ENCODE measurements at regions not wholly inside any gene's neighbourhood (a gene's known extent, or its start where the extent isn't known, plus 50 kb on each side); places are given as distances from the start of the nearest gene placed in this dataset.
A peak's percentile ranks its signal among the peaks of the same experiment; 100 is the strongest.
"Not testable (repeated sequence)": the region's sequence is repeated elsewhere in the genome, so short reads cannot be mapped to it uniquely, and the experiment has no call there.

DNA sequence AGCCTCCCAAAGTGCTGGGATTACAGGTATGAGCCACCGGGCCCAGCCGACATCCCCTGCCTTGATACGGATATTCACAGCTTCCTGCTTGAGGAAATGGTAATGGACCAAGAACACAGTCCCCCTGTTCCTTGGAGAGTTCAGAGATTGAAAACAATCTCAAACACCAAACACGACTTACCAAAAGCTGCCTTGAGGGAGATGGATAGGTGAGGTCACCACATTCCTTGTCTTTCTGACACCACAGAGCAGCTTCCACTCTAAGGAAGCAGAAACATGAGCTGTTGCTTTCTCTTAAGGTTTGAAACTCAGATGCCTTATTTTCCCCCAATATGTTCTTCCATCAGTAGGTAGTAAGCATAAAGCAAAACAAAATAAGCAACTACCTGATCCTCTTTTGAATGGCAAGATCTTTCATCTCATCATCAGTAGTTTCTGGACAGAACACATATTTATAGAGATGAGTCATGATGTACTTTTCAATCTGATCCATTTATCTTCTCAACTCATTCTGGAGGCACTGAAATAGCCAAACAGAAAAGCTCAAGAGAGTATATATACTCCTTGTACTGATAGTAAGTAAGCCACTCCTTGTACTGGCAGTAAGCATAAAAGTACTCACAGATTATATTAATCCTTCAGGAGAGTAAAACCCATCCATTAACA is 199.1 kb upstream of the KCTD7 start:
- TF ChIP-seq, protein P1, sequence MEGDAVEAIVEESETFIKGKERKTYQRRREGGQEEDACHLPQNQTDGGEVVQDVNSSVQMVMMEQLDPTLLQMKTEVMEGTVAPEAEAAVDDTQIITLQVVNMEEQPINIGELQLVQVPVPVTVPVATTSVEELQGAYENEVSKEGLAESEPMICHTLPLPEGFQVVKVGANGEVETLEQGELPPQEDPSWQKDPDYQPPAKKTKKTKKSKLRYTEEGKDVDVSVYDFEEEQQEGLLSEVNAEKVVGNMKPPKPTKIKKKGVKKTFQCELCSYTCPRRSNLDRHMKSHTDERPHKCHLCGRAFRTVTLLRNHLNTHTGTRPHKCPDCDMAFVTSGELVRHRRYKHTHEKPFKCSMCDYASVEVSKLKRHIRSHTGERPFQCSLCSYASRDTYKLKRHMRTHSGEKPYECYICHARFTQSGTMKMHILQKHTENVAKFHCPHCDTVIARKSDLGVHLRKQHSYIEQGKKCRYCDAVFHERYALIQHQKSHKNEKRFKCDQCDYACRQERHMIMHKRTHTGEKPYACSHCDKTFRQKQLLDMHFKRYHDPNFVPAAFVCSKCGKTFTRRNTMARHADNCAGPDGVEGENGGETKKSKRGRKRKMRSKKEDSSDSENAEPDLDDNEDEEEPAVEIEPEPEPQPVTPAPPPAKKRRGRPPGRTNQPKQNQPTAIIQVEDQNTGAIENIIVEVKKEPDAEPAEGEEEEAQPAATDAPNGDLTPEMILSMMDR (IDR thresholded peaks at IDR 0.05) = no peak
- no peak for TF ChIP-seq POLR2A (IDR thresholded peaks at IDR 0.05)
- Histone ChIP-seq H3K4me3 (no peak overlapping the region), H3K36me3 (no peaks in the 10 kb centered on the region), H3K27me3 (no peaks in the 10 kb centered on the region), H3K9me3 (no peaks in the 10 kb centered on the region), H3K4me1 (no peaks in the 10 kb centered on the region), H3K27ac (no peak overlapping the region)
- DNase-seq (no peak), ATAC-seq (peak in 2 of 4 donors; percentile 19 to 65)
- intact Hi-C loops (cut with DNase I) = no loop called here
- 90% methylated on average over 3 of the region's 4 CpGs for WGBS (ENCODE audit: insufficient coverage, low coverage, low lambda C conversion rate, missing lambda C conversion rate)

DNA sequence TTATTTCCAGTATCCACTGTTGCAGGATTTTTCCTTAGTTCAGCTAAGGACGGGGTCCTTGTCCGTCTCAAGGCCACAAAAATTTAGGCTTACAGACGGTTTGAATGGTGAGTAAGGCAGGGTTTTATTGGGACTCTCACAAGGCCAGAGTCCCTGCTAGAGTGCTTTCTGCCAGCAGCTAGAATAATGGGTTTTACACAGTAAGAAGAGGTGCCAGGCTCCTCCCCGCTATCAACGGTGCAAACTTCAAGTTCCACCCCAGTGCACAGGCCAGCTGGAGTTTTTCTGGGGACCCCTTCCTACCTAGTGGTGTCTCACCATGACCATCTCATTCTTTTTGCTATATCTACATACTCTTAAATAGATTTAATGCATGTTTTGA is 198.5 kb upstream of the KCTD7 start:
- H3K4me3 ChIP-seq = no peak overlapping the region
- TF ChIP-seq, protein P1 (IDR thresholded peaks at IDR 0.05) = no peak
- TF ChIP-seq POLR2A (IDR thresholded peaks at IDR 0.05) = no peak
- intact Hi-C loops (cut with DNase I) = no loop called here
- H3K4me1 ChIP-seq = no peaks in the 10 kb centered on the region
- no peaks in the 10 kb centered on the region for H3K9me3 ChIP-seq
- ATAC-seq (peak; percentile 24 to 80 (median 61)), DNase-seq (peak in 1 of 3 donors; percentile 54)
- H3K27me3 ChIP-seq = no peaks in the 10 kb centered on the region
- no peak overlapping the region for H3K27ac ChIP-seq
- WGBS (ENCODE audit: insufficient coverage, low coverage, low lambda C conversion rate, missing lambda C conversion rate) = 85% methylated on average over 5 of the region's 5 CpGs
- no peaks in the 10 kb centered on the region for H3K36me3 ChIP-seq

DNA sequence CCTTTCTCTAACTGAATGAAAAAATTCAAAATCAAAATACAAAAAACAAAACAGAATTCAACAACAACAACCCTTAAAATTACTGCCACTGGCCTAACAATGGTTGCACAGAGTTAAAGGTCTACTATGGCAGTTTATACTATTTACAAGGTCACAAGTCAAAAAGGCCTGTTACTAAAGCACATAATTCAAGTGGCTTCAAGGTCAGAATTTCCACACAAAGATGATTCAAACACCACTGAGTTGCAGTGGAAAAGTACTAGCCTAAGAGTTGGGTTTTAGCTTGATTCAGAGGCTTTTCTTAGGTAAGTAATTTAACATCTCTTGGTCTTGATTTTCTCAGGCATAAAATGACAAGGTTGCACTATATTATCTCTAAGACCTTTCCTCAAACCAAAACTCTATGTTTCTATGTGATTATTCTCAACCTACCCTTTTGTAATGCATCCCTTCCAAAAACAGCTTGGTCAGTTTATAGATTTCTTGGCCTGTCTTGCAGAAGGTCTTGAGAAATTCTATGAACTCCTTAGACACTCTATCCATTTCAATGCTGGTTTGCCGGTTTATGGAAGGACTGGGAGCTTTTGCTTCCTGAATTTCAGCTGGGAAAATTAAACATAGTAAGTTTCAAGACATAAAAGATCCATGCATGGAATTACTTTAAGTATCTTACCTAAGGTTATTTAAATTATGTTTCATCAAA is 189.8 kb upstream of the KCTD7 start:
- WGBS (ENCODE audit: insufficient coverage, low coverage, low lambda C conversion rate, missing lambda C conversion rate) = 30% methylated on average over 1 of the region's 1 CpG
- H3K36me3 ChIP-seq; DNase-seq; H3K9me3 ChIP-seq; intact Hi-C loops (cut with DNase I); H3K27me3 ChIP-seq: not testable (repeated sequence)
- H3K27ac ChIP-seq = peak overlapping the region; percentile 2 to 84 (median 65)
- H3K4me1 ChIP-seq = peaks cover 0 to 41% (median 12%) of the 10 kb centered on the region in 4 donors
- ATAC-seq = peak; percentile 8 to 68 (median 50)
- peak overlapping the region in 1 of 3 donors; percentile 11 for H3K4me3 ChIP-seq

DNA sequence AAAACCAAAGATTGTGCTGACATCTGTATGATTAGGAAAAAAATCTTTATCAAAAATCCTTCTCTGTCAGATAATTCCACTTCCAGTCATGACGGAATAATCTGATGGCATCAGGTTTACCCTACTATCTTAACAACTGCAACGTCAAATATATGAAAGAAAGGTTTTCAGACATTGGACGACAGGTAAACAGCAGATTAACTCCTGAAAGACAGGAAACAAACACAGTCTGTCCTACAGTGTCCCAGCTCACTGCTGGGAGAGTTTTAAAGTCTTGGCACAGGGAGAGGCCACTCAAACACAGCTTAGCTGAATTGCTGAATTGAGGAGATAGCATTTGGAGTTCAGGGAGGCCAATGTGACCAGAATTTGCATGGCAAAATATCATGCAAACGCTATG is 186.3 kb upstream of the KCTD7 start:
- DNase-seq = no peak
- TF ChIP-seq, protein P1 (IDR thresholded peaks at IDR 0.05) = no peak
- TF ChIP-seq POLR2A (IDR thresholded peaks at IDR 0.05) = no peak
- peak; percentile 13 to 54 (median 44) for ATAC-seq
- no peaks in the 10 kb centered on the region for H3K9me3 ChIP-seq
- WGBS (ENCODE audit: insufficient coverage, low coverage, low lambda C conversion rate, missing lambda C conversion rate) = 25% methylated on average over 4 of the region's 4 CpGs
- peak overlapping the region in 2 of 3 donors; percentile 32 to 36 for H3K27ac ChIP-seq
- no peaks in the 10 kb centered on the region for H3K27me3 ChIP-seq
- H3K36me3 ChIP-seq = no peaks in the 10 kb centered on the region
- H3K4me1 ChIP-seq = peaks cover 0 to 35% (median 10%) of the 10 kb centered on the region in 4 donors
- H3K4me3 ChIP-seq = no peak overlapping the region
- intact Hi-C loops (cut with DNase I) = no loop called here

DNA sequence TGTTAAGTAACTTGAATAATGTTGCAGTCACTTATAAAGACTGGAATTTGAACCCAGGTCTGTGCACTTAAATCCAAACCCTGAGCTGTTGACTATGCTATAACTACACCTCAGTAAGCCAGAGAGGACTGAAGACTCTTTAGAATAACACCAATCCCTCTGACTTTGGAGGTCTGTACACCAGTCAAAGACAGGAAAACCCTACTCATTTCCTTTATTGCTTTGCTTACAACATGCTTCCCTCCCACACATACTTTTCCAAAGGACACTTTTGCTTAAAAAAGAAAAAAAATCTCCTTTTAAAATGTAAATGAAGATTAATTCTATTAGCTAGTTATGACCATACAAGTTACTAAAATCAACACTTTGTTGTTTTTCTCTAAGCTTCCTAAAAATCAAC is 184.7 kb upstream of the KCTD7 start:
- TF ChIP-seq, protein P1 (IDR thresholded peaks at IDR 0.05) = no peak
- Histone ChIP-seq H3K27me3 (no peaks in the 10 kb centered on the region), H3K4me3 (no peak overlapping the region), H3K4me1 (peaks cover 0 to 23% (median 9%) of the 10 kb centered on the region in 4 donors), H3K27ac (no peak overlapping the region), H3K36me3 (peaks cover 0 to 3% (median 0%) of the 10 kb centered on the region in 4 donors), H3K9me3 (no peaks in the 10 kb centered on the region)
- no peak for DNase-seq
- ATAC-seq = no peak
- intact Hi-C loops (cut with DNase I) = no loop called here

DNA sequence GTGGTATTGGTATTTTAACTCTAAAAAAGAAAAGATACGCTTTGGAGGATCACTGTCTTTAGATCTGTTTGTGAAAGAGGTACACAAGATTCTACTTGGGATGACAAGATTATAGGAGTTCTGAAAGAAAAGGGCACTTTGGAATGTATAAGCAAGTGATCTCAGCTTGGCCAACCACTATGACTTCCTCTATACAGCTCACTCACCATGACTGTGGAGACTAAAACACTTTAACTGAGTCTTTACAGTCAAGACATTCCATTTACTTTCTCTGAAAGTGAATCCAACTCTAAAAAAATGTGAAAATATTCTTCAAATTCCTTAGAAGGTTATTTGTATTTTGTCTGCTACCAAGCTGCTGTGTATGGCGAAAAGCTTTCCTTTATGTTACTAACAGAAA is 181.7 kb upstream of the KCTD7 start:
- H3K27me3 ChIP-seq; H3K36me3 ChIP-seq; H3K4me3 ChIP-seq; H3K27ac ChIP-seq; H3K9me3 ChIP-seq; ATAC-seq; DNase-seq; H3K4me1 ChIP-seq; intact Hi-C loops (cut with DNase I): not testable (repeated sequence)
- 96% methylated on average over 2 of the region's 2 CpGs for WGBS (ENCODE audit: insufficient coverage, low coverage, low lambda C conversion rate, missing lambda C conversion rate)

DNA sequence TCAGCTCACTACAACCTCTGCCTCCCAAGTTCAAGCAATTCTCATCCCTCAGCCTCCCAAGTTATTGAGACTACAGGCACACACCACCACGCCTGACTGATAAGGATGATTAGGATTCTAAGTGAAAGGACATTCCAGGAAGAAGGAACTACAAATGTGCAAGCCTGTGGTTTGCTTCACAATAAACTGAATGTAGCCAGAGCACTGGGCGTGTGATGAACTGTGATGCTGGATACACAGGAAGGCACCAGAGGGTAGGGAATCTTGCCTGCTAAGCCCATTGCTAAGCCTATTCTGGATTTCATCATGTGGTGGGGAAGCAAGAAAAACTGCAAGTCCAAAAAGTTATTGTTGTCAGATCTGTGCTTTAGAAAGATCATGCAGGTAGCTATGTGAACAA is 177.9 kb upstream of the KCTD7 start:
- WGBS (ENCODE audit: insufficient coverage, low coverage, low lambda C conversion rate, missing lambda C conversion rate) = 84% methylated on average over 2 of the region's 2 CpGs
- H3K27me3 ChIP-seq; H3K36me3 ChIP-seq; DNase-seq; H3K9me3 ChIP-seq; H3K4me3 ChIP-seq; H3K27ac ChIP-seq; ATAC-seq; intact Hi-C loops (cut with DNase I); H3K4me1 ChIP-seq: not testable (repeated sequence)

DNA sequence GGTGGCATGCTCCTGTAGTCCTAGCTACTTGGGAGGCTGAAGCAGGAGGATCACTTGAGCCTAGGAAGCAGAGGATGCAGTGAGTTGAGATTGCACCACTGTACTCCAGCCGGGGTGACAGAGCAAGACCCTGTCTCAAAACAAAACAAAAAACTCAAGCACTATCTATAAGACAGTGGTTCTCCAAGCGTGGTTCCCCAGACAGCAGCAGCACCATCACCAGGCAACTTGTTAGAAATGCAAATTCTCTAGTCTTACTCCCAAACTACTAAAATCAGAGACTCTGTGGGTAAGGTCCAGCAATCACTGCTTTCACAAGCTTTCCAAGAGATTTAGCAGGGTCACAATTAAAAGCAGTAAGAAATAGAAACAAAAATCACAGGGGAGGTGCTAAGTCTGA is 177.0 kb upstream of the KCTD7 start:
- WGBS (ENCODE audit: insufficient coverage, low coverage, low lambda C conversion rate, missing lambda C conversion rate) = 83% methylated on average over 1 of the region's 2 CpGs
- H3K27me3 ChIP-seq; H3K4me3 ChIP-seq; H3K27ac ChIP-seq; intact Hi-C loops (cut with DNase I); ATAC-seq; H3K9me3 ChIP-seq; H3K4me1 ChIP-seq; DNase-seq; H3K36me3 ChIP-seq: not testable (repeated sequence)

Measured in right lobe of liver (tissue), 6 donors.